GM19468 (cell line): ENCODE measurements at regions not wholly inside any gene's neighbourhood (a gene's known extent, or its start where the extent isn't known, plus 50 kb on each side); places are given as distances from the start of the nearest gene placed in this dataset.

ENCODE experiments used
- ATAC-seq: cut with Tn5 transposase; IDR thresholded peaks from one replicate; pipeline ENCODE4 v1.9.1; 2021; ENCODE audit warnings: mild to moderate bottlenecking, moderate library complexity, moderate number of reproducible peaks; ENCODE audit not compliant: unreplicated experiment; ENCODE audit errors: extremely low read depth

DNA sequence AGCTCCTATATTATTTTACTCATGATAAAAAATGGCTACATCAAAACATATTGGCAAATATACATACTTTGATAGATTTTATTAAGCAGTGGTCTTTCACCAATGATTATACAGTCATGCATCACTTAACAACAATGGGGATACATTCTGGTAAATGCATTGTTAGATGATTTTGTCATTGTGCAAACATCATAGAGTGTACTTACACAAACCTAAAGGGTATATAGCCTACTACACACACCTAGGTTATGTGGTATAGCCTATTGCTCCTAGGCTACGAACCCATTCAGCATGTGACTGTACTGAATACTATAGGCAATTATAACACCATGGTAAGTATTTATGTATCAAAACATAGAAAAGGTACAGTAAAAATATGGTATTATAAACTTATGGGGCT, 98.9 kb upstream of the IL6 start:
- ATAC-seq = no peak

DNA sequence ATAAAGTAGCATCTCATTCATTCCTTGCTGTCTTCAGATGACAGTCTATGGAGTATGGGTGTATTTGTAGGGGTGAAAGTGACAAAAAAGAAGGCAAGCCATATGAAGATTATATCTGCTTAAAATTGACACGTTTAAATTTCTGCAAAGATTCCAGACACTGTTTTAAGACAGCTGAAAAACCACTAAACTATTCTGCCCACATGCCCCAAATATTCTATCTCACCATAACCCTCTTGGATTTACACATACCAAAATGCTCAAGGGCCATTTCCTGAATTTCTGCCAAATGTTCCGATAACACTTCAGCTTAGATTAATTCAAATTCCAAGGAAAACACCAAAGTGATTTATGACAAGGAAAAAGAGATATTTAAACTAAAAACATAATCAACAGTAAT, 99.9 kb upstream of the IL6 start:
- no peak for ATAC-seq

DNA sequence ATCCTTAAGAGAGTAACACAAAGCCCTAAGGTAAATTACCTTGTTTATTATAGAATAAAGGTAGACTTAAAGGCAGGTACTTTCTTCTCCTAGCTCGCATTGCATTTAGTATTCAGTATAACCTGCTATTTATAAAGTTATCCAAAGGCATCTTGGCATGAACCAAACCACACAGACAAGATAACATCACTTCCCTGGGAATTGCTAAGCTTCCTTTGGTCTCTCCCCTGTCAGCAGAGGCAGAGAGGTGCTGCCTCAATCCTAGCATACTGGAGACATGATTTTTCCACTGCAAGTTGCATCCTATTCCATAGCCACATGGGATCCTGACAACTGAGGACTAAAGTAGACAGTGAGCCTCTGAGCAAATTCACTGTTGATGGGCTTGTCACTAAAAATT, 101.7 kb upstream of the IL6 start:
- no peak for ATAC-seq

DNA sequence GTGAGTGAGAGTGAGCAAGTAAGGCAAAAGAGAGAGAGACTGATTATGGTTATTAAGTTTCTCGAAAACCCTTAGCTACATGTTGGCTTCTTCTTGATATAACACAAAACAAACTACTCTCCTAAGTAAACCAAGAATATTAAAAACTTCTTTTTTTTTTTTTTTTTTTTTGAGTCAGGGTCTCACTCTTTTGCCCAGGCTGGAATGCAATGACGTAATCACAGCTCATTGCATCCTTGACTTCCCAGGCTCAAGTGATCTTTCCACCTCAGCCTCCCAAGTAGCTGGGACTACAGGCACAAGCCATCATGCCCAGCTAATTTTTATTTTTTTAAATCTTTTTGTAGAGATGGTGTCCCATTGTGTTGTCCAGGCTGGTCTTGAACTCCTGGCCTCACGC, 102.2 kb upstream of the IL6 start:
- no peak for ATAC-seq

DNA sequence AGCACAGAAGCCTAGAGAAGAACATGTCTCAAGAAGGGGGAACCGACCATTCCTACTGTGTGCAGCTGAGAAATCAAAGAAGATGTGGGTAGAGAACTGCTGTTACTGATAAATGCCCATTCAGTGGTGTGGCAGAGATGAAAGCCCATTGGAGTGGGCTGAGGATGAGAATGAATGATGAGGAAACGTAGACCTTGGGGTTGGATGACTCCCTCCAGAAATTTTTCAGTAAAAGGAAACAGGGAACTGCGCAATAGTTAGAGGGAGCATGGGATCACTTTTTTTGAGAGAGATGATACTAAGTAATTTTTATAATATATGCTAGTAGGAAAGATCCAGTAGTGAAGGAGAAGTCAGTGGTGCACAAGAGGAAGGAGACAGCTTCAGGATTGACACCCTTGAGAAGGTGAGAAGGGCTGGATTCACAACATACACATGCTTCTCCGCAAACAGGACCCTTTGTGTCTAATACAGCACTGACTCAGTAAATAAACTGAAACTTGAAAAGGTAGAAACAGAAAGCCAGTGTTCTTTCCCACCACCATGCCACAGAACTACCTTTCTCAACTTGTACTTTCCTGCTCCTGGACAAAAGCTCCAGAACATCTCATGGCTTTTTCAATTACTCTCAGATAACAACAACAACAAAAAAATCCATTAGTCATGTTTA, 104.7 kb upstream of the IL6 start:
- ATAC-seq = no peak

DNA sequence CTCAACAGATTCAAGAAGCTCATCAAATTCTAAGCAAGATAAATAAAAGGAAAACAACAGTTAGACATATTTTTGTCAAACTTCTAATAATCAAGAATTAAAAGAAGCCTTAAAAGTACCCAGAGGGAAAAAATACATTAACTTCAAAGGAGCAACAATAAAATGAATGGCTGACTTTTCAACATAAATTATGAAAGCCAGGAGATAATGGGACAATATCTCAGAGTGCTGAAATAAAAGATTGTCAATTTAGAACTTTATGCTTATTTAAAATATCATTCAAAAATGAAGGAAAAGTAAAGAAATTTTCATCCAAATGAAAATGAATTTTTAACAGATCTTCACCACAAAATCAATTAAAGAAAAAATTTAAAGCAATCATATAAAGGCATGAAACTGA, 108.5 kb upstream of the IL6 start:
- no peak for ATAC-seq

DNA sequence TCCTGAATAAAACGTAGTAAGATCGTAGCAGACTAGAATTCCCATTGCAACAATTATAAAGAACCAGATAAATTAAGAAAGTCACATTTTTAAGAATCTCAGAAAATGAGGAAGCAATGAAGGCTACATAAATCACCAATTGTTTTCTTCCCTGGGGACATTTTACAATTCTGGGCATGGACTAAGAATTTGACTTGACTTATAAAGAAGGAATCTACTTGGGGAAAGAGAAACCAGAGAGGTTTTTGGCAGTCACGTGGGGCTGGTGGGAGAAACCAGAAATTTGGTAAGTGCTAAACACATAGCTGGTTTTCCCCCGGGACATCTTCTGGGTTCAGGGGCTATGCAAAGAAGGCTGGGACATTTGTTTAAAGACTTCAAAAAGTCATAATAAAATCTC, 109.8 kb upstream of the IL6 start:
- ATAC-seq = no peak

DNA sequence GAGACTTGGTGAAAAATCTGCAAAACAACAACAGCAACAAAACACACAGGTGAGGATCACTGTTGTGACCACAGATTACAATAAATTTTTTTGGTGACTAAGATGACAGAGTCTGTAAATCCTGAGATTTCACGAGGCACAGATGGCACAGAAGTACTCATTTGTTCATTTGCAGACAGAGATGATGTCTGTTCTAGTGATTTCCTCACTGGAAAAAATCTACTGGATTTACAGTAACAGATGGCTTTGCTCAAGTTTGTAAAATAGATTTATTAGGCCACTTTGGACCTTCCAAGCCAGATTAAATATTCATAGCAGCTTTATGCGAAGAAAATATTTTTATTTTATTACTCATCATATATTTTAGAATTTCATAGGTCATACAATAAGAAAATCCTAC, 113.5 kb upstream of the IL6 start:
- ATAC-seq = no peak

DNA sequence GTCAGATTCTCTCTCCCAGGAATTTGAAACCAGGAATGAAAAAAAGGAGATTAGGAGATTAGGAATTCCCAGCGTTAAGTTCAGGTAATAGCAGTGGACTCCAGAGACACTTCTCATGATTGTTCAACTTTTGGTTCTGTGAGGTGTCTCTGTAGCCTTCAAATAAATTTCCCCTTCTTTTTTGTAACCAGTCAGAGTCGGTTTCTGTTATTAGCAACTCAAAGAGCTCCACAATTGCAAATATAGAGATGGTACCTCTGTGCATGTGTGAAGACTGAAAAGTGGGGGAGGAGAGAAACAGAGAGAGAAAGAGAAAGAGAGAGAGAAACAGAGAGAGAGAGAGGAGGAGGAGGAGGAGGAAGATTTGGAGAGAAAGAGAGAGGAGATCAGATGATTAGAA, 112.8 kb upstream of the STEAP1B start:
- no peak for ATAC-seq

DNA sequence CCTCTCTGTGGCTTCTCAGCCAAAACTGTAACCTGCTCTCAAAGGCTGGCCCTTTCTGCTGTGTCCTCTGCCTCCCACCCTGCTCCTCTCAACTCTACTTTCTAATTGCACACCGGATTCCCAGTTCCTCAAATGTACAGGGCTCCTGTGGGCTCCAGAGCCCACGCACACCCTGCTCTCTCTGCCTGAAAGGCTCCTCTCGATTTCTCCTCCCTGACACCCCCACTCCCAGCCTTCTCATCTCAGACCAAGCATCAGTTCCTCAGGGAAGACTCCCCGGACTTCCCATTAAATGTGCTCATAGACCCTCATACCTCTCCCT, 111.7 kb upstream of the STEAP1B start:
- ATAC-seq = no peak

DNA sequence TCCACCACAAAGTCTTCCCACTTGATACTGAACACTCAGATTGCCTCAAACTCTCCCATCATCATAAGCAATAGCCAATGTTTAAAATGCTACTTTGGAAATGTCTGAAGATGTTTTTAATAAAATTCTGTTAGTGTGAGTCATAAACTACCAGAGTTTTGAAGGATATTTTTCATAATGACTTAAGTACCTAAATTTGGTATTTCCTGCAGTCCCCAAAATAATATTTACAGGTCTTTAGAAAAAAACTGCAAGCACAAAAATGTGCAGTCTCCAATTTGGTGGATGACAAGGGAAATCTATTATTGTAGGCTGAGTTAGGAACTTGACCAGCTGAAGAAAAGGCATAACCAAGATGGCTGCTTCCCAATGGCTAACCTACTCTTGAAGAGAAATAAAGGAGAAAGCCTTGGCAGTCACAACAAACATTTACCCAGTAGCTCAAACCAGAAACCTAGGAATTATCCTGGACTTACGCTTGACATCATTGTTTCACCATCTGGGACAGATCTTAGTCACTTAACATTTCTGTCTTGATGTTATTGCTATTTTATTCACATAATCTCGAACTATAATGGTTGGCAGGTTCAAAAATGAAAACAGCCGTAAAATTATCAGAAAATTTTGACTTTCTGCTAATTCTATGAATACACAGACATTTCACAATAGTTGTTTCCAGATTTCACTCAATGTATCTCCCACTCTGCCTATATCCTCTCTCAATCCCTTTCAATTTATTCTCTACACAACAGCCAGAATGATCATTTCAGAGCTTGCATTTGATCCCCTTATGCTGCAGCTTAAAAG, 111.2 kb upstream of the STEAP1B start:
- no peak for ATAC-seq

DNA sequence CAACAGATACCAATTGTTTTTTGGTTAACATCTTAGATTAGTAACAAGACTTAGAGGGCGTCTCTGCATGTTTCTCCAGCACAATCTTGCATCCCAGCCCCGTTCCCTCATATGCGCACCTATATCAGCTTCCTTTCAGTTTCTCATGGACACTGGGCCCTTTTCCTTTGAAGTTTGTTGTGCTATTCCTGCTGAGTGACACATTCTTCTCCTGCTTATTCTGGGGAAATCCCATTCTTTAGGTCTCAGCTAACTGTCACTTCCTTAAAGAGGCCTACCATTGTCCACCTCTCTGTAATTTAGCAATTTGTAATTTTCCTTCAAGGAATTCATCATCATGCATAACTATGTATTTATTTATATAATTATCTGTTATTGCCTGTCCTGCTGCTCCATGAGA, 110.3 kb upstream of the STEAP1B start:
- ATAC-seq = no peak

DNA sequence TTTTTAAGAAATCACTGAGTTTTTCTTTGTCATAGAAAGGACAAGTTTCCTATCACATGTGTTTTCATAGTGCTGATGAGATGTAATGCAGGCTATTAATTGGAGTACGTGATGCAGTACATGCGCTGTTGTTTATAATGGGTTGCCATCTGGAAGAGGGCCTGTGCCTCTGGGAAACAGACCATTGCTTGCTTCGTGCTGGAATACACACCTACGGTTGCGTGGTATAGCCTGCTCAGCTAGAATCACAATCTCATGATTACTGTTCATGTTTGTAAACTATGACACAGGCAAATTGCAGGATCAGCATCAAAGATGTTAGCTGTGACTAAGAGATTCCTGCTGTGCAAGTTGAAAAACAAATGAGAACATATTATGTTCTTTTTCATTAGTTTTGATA, 107.2 kb upstream of the STEAP1B start:
- no peak for ATAC-seq

DNA sequence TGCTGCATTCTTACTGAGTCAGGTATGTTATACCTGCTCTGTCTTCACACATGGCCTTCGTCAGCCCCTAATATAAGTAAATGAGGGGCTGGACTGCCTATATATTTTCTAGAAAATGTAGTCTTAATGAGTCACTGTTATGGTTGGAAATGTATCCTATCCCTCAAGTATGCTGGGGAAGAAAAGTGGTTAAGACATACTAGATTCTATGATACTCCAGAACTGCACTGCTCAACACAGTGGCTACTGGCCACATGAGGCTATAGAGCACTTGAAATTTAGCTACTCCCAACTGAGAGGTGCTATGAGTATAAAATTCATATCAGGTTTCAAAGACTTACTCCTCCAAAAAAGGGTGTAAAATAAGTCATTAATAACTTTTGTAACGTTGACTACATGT, 104.3 kb upstream of the STEAP1B start:
- no peak for ATAC-seq

DNA sequence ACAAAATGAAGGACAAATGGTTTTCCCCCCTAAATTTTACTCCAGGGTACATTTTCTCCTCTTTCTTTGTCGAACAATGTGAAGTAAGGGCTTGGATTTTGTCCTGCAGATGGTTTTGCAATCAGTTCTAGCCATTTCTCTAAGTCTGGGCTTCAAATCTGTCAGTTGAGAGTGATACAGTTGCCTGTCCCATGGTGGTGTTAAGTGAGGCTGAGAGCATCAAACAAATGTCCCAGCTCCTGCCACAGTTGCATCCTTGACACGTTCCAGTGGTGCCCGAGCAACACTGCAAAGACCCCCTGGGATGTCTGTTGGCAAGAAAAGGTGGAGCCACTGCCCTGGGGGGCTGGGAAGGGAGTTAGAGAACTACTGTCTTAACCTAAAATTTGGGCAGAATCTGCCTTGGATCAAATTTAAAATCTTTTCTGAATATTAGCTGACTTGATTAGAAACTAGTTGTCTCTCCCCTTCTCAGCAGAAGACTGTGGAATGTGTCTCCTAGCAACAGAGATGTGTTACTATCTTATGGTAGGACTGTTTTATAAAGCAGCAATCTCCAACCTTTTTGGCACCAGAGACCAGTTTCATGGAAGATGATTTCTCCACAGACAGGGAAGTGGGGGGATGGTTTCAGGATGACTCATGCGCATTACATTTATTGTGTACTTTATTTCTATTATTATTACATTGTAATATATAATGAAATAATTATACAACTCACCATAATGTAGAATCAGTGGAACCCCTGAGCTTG, 102.0 kb upstream of the STEAP1B start:
- ATAC-seq = no peak

DNA sequence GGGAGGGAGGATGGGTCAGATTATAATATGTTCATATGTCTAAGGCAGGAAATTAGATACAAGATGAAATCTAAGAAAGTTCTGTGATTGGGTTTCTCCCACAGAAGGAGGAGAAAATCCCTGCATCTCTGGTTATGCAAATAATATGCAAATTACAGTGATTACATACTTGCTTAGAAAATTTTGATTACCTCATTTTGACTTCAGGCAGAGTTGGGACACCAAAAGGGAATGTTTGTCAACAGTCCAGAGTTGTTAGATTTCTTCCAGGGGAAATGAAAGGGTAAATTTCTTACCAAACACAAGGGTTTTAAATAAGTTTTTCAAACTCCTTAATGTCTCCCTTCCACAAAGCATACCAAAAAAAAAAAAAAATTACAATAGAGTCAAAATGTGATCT, 101.4 kb upstream of the STEAP1B start:
- no peak for ATAC-seq

DNA sequence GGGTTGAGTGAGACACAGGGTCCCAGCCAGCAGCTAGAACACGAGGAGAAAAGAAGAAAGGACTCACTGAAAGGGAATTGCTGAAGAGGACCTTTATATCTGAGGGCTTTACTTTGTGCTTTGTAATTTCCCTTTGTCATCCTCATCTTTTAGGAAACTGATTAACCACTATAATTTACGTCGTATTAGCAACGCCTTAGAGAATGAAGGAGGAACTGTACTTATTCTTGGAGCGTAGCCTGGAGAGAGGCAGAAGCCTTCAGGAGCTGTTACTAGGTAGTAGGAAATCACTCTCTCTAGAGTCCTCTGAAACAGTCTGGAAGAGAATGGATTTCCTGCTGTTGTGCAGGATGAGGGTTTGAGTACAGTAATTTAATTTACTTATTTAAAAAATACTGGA, 101.0 kb upstream of the STEAP1B start:
- ATAC-seq = no peak

DNA sequence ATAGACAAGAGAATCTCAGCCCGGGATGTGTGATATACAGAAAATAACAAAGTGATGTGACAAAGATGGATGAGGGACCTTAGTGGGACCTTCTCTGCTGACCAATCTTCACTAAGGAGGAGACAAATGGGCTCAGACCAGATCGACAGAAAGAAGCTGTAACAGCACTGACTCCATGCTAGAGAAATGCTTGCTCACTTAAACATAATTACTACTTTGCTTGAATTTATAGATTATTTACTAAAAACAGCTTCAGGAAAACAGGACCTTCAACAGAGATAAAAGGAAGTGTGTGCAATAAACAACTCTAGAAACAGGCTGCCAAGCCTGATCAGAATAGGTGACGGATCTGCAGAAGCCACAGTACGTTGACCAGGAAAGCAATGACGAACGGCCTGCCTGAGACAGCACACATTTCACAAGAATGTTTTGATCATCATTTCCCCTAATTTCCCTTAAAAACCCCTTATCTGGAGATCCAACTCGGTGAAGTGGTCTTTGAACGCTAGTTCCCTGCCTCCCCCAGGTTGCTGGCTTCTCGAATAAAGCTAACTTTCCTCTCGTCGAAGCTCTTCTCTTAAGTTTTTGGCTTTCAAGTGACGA, 98.4 kb upstream of the STEAP1B start:
- no peak for ATAC-seq

DNA sequence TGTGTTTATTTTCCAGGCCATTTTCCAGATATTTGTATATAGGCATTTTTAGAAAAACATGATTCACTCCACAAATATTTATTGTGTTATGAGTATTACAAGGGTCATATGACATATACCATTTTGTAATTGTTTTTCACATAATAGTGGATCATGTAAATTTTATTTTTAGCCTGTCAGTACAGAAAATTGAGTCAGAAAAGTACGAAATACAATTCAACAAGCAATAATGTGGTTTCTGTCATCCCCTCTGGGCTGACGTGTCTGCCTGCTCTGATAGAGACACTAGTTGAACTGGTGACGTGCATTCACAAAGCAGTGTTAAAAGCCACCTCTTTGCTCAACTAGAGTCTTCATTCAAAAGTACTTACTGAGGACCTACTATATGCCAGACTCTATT, 97.9 kb upstream of the STEAP1B start:
- no peak for ATAC-seq

DNA sequence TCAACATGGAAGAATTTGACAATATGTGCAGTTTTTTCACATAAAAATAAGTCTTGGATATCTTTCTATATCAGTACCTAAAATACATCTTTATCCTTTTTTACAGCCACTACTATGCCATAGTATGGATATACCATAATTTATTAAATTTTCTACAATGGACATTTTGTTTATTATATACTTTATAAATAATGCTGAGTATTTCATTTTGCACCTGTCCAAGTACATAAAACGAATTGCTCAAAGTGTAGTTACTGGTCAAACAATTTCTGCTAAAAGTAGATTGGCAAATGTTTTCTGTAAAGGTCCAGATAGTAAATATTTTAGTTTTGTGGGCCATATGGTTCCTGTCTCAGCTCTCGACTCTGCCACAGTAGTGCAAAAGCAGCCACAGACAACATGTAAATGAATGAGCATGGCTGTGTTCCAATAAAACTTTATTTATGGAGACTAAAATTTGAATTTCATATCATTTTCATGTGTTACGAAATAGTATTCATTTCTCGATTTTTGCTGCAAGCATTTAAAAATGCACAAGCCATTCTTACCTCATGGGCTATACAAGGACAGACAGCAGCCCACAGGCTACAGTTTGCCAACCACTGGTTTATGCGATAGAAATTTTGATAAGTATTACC, 96.9 kb upstream of the STEAP1B start:
- no peak for ATAC-seq

DNA sequence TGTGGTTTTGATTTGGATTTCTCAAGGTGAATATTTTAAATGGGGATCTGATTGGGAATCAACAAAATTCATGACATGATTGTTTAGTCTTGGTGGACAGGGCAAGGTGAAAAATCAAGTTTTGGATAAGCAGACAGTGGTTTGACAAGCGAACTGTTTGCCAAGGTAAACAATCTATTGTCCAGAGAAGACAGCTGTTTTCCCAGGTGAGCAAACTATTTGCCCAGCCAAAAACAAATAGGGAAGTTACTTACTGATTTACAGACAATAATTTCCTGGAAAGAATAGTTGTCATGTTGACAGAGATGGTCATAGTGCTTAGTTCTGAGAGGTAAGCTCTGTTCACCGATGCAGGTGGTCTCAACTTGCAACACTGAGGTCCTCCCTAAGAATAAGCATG, 94.0 kb upstream of the STEAP1B start:
- no peak for ATAC-seq
